ENCODE measurements at regions not wholly inside any gene's neighbourhood (a gene's known extent, or its start where the extent isn't known, plus 50 kb on each side); places are given as distances from the start of the nearest gene placed in this dataset.
"Not testable (repeated sequence)": the region's sequence is repeated elsewhere in the genome, so short reads cannot be mapped to it uniquely, and the experiment has no call there.

DNA sequence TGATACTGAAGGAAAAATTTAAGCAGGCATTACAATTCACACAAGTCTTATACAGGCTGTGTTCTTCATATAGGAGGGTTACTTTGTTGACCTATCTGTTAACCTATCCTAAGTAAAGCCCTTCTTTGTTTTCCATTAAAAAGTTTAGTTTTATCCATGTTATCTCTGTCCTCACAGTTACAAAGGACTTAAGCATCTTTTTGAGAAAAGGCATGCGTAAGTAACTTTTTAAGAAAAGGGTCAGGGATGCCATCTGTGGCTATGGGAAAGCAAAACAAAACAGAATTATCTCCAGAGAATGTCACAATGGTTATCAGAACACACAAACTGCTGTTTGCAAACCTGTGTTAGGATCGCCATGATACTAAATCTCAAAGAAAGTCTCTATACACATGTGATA, 295.8 kb upstream of the MTPN start:
- Histone ChIP-seq H3K4me3 (ENCODE audit: low read length) (no peak overlapping the region), H3K9ac (ENCODE audit: low read depth, low read length) (no peak overlapping the region), H3K9me3 (ENCODE audit: insufficient read depth, low read depth, low read length) (no peaks in the 10 kb centered on the region), H3K27me3 (ENCODE audit: insufficient read depth, low read length) (no peaks in the 10 kb centered on the region), H3K36me3 (ENCODE audit: insufficient read depth, low read depth, low read length) (no peaks in the 10 kb centered on the region), H3K4me1 (ENCODE audit: insufficient read depth, low read length) (no peaks in the 10 kb centered on the region), H3K27ac (ENCODE audit: low read length) (no peak overlapping the region)

DNA sequence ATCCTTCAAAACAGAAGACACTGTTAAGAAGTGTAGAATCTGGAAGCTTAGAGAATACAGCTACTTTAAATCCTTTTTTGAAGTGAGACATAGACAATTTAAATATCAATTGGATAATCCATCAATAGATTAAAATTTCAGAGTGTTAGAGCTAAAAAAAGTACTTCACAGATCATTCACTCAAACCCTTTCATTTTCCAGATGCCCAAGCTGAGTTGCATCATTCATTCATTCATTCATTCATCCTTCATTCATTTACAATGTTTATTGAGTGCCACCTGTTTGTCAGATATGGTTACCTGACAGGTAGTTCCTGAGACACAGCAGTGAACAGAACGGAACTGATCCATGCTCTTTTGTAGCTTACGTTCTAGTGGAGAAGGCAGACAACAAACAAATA, 290.7 kb upstream of the MTPN start:
- Histone ChIP-seq H3K36me3 (ENCODE audit: insufficient read depth, low read depth, low read length) (no peaks in the 10 kb centered on the region), H3K4me3 (ENCODE audit: low read length) (no peak overlapping the region), H3K27me3 (ENCODE audit: insufficient read depth, low read length) (no peaks in the 10 kb centered on the region), H3K4me1 (ENCODE audit: insufficient read depth, low read length) (no peaks in the 10 kb centered on the region), H3K27ac (ENCODE audit: low read length) (no peak overlapping the region), H3K9ac (ENCODE audit: low read depth, low read length) (no peak overlapping the region), H3K9me3 (ENCODE audit: insufficient read depth, low read depth, low read length) (peaks cover 39% of the 10 kb centered on the region)

DNA sequence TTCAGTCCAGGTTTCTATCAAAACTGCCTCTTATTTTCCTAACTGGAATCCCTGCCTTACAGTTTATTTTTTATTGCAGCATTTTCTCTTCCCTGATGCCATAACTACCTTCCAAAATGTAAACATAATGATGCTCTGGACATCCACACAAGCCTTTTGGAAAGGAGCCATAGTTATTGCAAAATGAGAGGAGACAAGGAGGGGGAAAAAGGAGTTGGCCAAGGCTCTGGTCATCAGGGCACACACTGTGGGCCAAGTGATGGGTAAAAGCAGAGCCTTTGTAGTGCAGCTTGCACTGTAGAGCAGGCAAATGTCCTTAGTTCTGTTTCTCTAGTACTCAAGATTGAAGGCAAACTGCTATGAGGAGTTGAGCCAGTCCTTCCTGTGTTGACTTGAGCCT, 289.3 kb upstream of the MTPN start:
- no peaks in the 10 kb centered on the region for H3K36me3 ChIP-seq (ENCODE audit: insufficient read depth, low read depth, low read length)
- H3K27me3 ChIP-seq (ENCODE audit: insufficient read depth, low read length): no peaks in the 10 kb centered on the region
- H3K4me3 ChIP-seq (ENCODE audit: low read length): no peak overlapping the region
- no peak overlapping the region for H3K27ac ChIP-seq (ENCODE audit: low read length)
- H3K9ac ChIP-seq (ENCODE audit: low read depth, low read length): no peak overlapping the region
- H3K9me3 ChIP-seq (ENCODE audit: insufficient read depth, low read depth, low read length): peaks cover 49% of the 10 kb centered on the region
- H3K4me1 ChIP-seq (ENCODE audit: insufficient read depth, low read length): no peaks in the 10 kb centered on the region

DNA sequence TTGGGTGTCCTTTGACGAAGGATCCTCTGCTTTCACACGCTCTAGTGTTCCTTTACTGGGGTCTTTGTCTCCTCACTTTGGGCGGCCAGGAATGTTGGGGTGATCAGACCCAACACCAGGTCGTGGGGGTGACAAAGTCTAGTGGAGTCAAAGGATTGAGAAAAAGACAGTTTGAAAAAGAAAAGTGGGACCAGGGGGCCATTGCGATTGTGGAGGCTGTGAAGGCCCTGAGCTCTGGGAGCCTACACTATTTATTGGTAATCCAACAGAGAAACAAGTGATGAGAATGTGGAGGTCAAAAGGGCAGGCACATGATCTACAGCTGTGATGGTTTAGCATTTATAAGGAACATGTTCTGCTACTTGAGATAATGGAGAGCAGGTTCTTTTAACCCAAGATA, 287.1 kb upstream of the MTPN start:
- not testable (repeated sequence) for H3K9ac ChIP-seq (ENCODE audit: low read depth, low read length); H3K27ac ChIP-seq (ENCODE audit: low read length); H3K4me1 ChIP-seq (ENCODE audit: insufficient read depth, low read length); H3K27me3 ChIP-seq (ENCODE audit: insufficient read depth, low read length); H3K36me3 ChIP-seq (ENCODE audit: insufficient read depth, low read depth, low read length); H3K4me3 ChIP-seq (ENCODE audit: low read length)
- H3K9me3 ChIP-seq (ENCODE audit: insufficient read depth, low read depth, low read length): peaks cover 71% of the 10 kb centered on the region

DNA sequence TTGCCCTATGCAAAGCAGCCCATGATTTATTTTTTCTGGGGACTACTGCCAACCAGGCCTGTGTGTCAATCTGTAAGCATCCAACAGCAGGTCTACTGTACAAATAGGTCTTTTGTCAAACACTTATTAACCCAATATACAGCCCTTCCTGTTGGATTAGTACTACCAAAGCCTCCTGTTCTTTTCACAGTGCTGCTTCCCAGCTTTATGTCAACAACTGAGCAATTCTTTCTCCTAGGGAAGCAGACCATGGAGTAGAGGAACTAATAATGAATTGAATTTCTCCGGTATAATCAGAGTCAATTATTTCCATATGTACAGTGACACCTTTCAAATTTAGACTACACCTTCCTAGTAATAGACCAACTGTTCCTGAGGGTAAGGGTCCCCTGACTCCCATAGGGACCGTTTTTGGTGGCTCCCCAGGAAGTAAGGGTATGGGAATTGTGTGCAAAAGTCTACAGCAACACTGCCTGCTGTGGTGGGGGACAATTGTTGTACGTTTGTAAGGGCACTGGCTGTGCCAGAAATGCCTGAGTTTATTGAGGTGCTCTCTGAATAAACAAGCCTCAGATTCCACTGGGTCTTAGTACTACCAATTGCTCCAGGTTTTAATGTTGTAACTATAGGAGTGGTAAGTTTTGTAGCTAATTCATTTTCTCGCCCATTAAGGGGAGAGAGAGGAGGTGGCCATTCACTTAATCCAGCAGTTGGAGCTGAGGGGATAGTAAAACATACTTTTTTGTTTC, 286.1 kb upstream of the MTPN start:
- H3K4me3 ChIP-seq (ENCODE audit: low read length); H3K27ac ChIP-seq (ENCODE audit: low read length); H3K36me3 ChIP-seq (ENCODE audit: insufficient read depth, low read depth, low read length); H3K27me3 ChIP-seq (ENCODE audit: insufficient read depth, low read length); H3K4me1 ChIP-seq (ENCODE audit: insufficient read depth, low read length); H3K9ac ChIP-seq (ENCODE audit: low read depth, low read length): not testable (repeated sequence)
- H3K9me3 ChIP-seq (ENCODE audit: insufficient read depth, low read depth, low read length): peaks cover 71% of the 10 kb centered on the region

DNA sequence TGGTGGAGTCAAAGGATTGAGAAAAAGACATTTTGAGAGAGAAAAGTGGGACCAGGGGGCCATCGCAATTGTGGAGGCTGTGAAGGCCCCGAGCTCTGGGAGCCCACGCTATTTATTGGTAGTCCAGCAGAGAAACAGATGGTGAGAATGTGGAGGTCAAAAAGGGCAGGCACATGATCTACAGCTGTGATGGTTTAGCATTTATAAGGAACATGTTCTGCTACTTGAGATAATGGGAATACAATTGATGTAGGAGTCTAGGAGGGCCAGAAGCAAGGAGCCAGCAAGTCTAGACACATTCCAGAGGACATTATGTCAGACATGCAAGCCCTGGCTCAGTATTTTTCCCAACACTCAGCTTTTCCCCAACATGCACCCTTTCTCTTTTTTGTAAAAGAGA, 283.4 kb upstream of the MTPN start:
- H3K9ac ChIP-seq (ENCODE audit: low read depth, low read length); H3K27ac ChIP-seq (ENCODE audit: low read length); H3K36me3 ChIP-seq (ENCODE audit: insufficient read depth, low read depth, low read length); H3K27me3 ChIP-seq (ENCODE audit: insufficient read depth, low read length); H3K4me3 ChIP-seq (ENCODE audit: low read length); H3K4me1 ChIP-seq (ENCODE audit: insufficient read depth, low read length): not testable (repeated sequence)
- peaks cover 58% of the 10 kb centered on the region for H3K9me3 ChIP-seq (ENCODE audit: insufficient read depth, low read depth, low read length)

DNA sequence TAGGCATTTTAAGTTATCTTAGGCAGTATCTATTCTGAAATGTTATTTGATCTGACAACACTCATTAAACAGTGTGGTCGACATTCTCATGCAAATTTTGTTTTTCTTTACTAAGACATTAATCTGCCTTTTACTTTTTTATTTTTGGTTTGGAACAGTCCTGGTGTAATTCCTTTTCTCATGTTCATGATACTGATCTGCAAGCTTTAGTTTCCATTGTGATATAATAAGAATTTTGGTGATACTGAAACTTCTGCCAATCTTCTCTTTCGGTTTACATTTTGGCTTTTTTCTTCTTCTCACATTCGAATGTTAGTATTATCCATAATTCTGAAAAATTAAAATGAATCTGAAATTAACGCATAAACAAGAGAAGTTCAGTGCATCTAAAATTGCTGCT, 281.9 kb upstream of the MTPN start:
- no peaks in the 10 kb centered on the region for H3K4me1 ChIP-seq (ENCODE audit: insufficient read depth, low read length)
- no peak overlapping the region for H3K4me3 ChIP-seq (ENCODE audit: low read length)
- no peaks in the 10 kb centered on the region for H3K36me3 ChIP-seq (ENCODE audit: insufficient read depth, low read depth, low read length)
- H3K9me3 ChIP-seq (ENCODE audit: insufficient read depth, low read depth, low read length): peaks cover 42% of the 10 kb centered on the region
- no peaks in the 10 kb centered on the region for H3K27me3 ChIP-seq (ENCODE audit: insufficient read depth, low read length)
- H3K9ac ChIP-seq (ENCODE audit: low read depth, low read length): no peak overlapping the region
- no peak overlapping the region for H3K27ac ChIP-seq (ENCODE audit: low read length)

DNA sequence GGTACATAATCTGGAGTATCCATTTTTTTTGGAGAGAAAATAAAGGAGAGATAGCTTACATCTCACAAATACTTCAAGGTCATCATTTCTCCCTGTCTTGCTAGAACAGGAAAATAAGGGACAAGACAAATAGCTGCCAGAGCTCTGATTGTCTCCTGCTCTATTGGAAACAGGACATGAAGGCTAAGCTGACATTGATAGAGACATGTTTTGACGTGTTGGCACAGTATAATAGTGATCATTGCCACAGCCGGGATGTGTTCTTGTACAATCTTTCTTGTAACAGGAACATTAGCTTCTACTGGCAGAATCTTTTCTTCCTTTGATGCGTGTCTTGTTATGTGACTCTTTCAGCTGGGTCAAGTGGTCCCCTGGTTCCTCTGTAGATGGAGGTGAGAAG, 279.3 kb upstream of the MTPN start:
- Histone ChIP-seq H3K36me3 (ENCODE audit: insufficient read depth, low read depth, low read length) (no peaks in the 10 kb centered on the region), H3K9ac (ENCODE audit: low read depth, low read length) (no peak overlapping the region), H3K27me3 (ENCODE audit: insufficient read depth, low read length) (no peaks in the 10 kb centered on the region), H3K4me1 (ENCODE audit: insufficient read depth, low read length) (no peaks in the 10 kb centered on the region), H3K27ac (ENCODE audit: low read length) (no peak overlapping the region), H3K9me3 (ENCODE audit: insufficient read depth, low read depth, low read length) (peaks cover 22% of the 10 kb centered on the region), H3K4me3 (ENCODE audit: low read length) (no peak overlapping the region)

DNA sequence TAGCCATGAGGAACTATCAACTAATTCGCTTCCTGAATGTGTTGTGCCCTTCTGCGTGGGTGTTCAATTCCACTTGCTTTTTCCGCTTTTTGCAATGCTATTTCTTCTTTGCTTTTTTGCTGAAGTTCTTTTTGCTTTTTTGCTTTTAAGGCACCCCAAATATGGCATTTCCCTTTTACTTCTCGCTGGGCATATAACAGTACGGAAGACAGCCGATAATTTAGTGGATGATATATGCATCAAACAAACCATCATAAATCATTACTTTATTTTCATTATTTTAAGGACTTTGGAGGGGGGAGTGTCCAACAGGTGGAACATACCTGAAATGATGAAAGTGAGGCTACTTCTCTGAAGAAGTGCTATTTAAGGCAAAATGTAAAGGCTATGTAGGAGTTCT, 277.0 kb upstream of the MTPN start:
- Histone ChIP-seq H3K9ac (ENCODE audit: low read depth, low read length) (no peak overlapping the region), H3K9me3 (ENCODE audit: insufficient read depth, low read depth, low read length) (no peaks in the 10 kb centered on the region)

DNA sequence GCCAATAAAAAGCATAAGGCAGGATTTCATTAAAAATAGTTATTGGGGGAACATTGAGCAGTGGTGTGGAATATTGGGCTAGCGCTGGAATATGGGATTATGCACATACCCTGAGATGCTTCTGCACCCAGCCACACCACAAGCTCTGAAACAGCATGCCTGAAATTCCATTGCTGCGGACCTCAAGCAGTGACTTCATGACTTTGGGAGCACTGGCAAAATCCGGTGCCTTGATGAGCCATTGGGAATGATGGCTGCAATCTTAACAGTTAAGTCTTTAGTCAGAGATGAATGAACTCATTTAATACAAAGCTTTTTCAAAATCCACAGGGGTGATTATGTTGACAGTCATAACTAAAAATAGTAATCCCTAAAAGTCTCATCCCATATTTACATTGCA, 274.7 kb upstream of the MTPN start:
- Histone ChIP-seq H3K4me3 (ENCODE audit: low read length) (no peak overlapping the region), H3K36me3 (ENCODE audit: insufficient read depth, low read depth, low read length) (no peaks in the 10 kb centered on the region), H3K4me1 (ENCODE audit: insufficient read depth, low read length) (no peaks in the 10 kb centered on the region), H3K27ac (ENCODE audit: low read length) (no peak overlapping the region), H3K9me3 (ENCODE audit: insufficient read depth, low read depth, low read length) (no peaks in the 10 kb centered on the region), H3K27me3 (ENCODE audit: insufficient read depth, low read length) (no peaks in the 10 kb centered on the region), H3K9ac (ENCODE audit: low read depth, low read length) (no peak overlapping the region)

More for the DNA sequence above, 277.0 kb upstream of the MTPN start:
- Histone ChIP-seq H3K4me1 (ENCODE audit: insufficient read depth, low read length) (no peaks in the 10 kb centered on the region), H3K4me3 (ENCODE audit: low read length) (no peak overlapping the region), H3K27me3 (ENCODE audit: insufficient read depth, low read length) (no peaks in the 10 kb centered on the region), H3K36me3 (ENCODE audit: insufficient read depth, low read depth, low read length) (no peaks in the 10 kb centered on the region), H3K27ac (ENCODE audit: low read length) (no peak overlapping the region)

DNA sequence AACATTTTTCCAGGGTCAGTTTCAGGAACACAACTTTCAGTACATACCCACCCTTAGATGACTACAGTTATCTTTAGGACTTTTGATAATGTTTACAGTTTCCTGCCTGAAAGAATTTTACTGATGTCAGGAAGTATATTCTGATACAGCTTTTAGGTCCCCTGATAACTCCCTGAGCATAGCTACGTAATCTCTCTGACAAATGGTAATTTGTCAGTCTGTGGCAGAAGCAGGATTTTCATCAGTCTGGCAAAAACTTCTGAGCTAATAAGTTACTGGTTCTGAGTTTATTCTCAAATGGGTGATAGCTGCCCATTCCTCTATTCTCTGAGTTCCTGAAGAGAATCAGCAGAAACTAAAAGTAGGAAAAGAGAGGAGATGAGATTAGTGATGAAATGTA, 270.1 kb upstream of the MTPN start:
- Histone ChIP-seq H3K27me3 (ENCODE audit: insufficient read depth, low read length) (no peaks in the 10 kb centered on the region), H3K9ac (ENCODE audit: low read depth, low read length) (no peak overlapping the region), H3K36me3 (ENCODE audit: insufficient read depth, low read depth, low read length) (no peaks in the 10 kb centered on the region), H3K9me3 (ENCODE audit: insufficient read depth, low read depth, low read length) (no peaks in the 10 kb centered on the region), H3K4me3 (ENCODE audit: low read length) (no peak overlapping the region), H3K4me1 (ENCODE audit: insufficient read depth, low read length) (no peaks in the 10 kb centered on the region), H3K27ac (ENCODE audit: low read length) (no peak overlapping the region)

DNA sequence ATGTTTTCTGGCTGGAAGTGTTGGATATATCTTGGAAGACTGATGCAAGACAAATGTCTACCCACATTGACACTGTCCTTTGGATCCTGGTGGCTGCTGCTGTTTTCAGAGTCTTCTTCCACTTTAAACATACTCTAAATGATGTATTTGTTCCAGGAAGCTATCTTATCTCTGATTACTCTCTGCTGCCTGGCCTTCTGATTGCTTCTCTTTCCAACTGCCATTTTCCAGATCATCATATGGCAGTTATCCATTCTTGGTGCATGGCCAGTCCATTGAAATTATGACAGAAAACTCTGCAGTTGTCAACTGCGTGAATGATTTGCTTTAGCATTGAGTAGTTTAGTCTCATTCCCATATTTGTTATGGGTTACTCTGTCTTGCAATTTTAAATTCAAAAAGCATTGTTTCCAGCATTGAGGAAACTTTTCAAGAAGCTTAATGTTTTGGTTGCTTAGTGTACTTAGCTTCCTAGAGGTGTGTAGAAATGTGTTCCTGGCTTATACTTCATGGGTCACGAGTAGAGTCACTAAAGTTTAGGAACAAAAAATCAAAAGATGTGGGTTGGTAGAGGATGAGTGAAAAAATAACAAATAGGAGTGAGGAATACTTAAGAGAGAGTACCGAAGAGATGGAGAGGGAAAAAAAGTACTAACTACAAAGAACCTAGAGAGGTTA, 268.3 kb upstream of the MTPN start:
- Histone ChIP-seq H3K36me3 (ENCODE audit: insufficient read depth, low read depth, low read length) (no peaks in the 10 kb centered on the region), H3K4me1 (ENCODE audit: insufficient read depth, low read length) (no peaks in the 10 kb centered on the region), H3K9me3 (ENCODE audit: insufficient read depth, low read depth, low read length) (no peaks in the 10 kb centered on the region), H3K4me3 (ENCODE audit: low read length) (no peak overlapping the region), H3K27me3 (ENCODE audit: insufficient read depth, low read length) (no peaks in the 10 kb centered on the region), H3K27ac (ENCODE audit: low read length) (no peak overlapping the region), H3K9ac (ENCODE audit: low read depth, low read length) (no peak overlapping the region)

Measured in iPS-20b (cell line).